Renal cortical epithelial cell (primary cell): ENCODE measurements at regions not wholly inside any gene's neighbourhood (a gene's known extent, or its start where the extent isn't known, plus 50 kb on each side); places are given as distances from the start of the nearest gene placed in this dataset.

Experiments used
- DNase-seq: peaks from one replicate; pipeline ENCODE4 v3.0.0-alpha.2; 2011; ENCODE audit warnings: low read depth

GRCh38 chr14:38521591-38521990, 265.7 kb upstream of the CLEC14A start:
- DNase-seq: no peak

- no peak for DNase-seq
Measured at GRCh38 chr14:38517426-38517825, 261.5 kb upstream of the CLEC14A start.

- DNase-seq: no peak
Measured at GRCh38 chr14:38512236-38512635, 256.3 kb upstream of the CLEC14A start.

GRCh38 chr14:38507299-38507698, 251.4 kb upstream of the CLEC14A start:
- DNase-seq: no peak

- DNase-seq: no peak
Measured at GRCh38 chr14:38505973-38506249, 250.0 kb upstream of the CLEC14A start.

- DNase-seq: no peak
Measured at GRCh38 chr14:38505221-38505972, 249.5 kb upstream of the CLEC14A start.

GRCh38 chr14:38504175-38504574, 248.3 kb upstream of the CLEC14A start:
- DNase-seq: no peak

- DNase-seq: no peak
Measured at GRCh38 chr14:38502239-38502638, 246.3 kb upstream of the CLEC14A start.

- DNase-seq: no peak
Measured at GRCh38 chr14:38500125-38500524, 244.2 kb upstream of the CLEC14A start.

- DNase-seq: no peak
Measured at GRCh38 chr14:38496092-38496491, 240.2 kb upstream of the CLEC14A start.

GRCh38 chr14:38490273-38490672, 234.4 kb upstream of the CLEC14A start:
- DNase-seq: no peak

- DNase-seq: no peak
Measured at GRCh38 chr14:38485026-38485425, 229.1 kb upstream of the CLEC14A start.

- peak; percentile 3 for DNase-seq
Measured at GRCh38 chr14:38481952-38482678, 226.2 kb upstream of the CLEC14A start.

GRCh38 chr14:38469156-38469555, 213.3 kb upstream of the CLEC14A start:
- DNase-seq: no peak

- DNase-seq: no peak
Measured at GRCh38 chr14:38442208-38442607, 186.3 kb upstream of the CLEC14A start.

GRCh38 chr14:38432186-38432585, 176.3 kb upstream of the CLEC14A start:
- no peak for DNase-seq

GRCh38 chr14:38431156-38431555, 175.3 kb upstream of the CLEC14A start:
- DNase-seq: no peak

- no peak for DNase-seq
Measured at GRCh38 chr14:38430522-38430921, 174.6 kb upstream of the CLEC14A start.

GRCh38 chr14:38425324-38425976, 169.6 kb upstream of the CLEC14A start:
- DNase-seq: no peak

- DNase-seq: peak; percentile 36
Measured at GRCh38 chr14:38420048-38420447, 164.2 kb upstream of the CLEC14A start.

- DNase-seq: peak; percentile 31
Measured at GRCh38 chr14:38419579-38419978, 163.7 kb upstream of the CLEC14A start.

GRCh38 chr14:38412654-38413053, 156.8 kb upstream of the CLEC14A start:
- DNase-seq: no peak

- DNase-seq: no peak
Measured at GRCh38 chr14:38410442-38410841, 154.5 kb upstream of the CLEC14A start.
